ENCODE measurements at regions not wholly inside any gene's neighbourhood (a gene's known extent, or its start where the extent isn't known, plus 50 kb on each side); places are given as distances from the start of the nearest gene placed in this dataset.

- TF ChIP-seq CTCF (IDR thresholded peaks at IDR 0.05; ENCODE audit: insufficient read depth, low read length) (no peak), GABPA (IDR thresholded peaks at IDR 0.05; ENCODE audit: low read depth) (no peak), REST (IDR thresholded peaks at IDR 0.05; ENCODE audit: insufficient replicate concordance, low read depth) (no peak), POLR2AphosphoS5 (IDR thresholded peaks at IDR 0.05; ENCODE audit: low read depth) (no peak)
Observed at GRCh38 chr2:59389240-59389639, 1148.1 kb upstream of the FANCL start.

Data from HL-60 (cell line).